GM23338 (cell line): ENCODE measurements at regions not wholly inside any gene's neighbourhood (a gene's known extent, or its start where the extent isn't known, plus 50 kb on each side); places are given as distances from the start of the nearest gene placed in this dataset.

ENCODE experiments used
- ATAC-seq: fragments of 200-7000 bp; cut with Tn5 transposase; 3 replicates; pipeline ENCODE4 v1.9.1; 2020
- DNase-seq: peaks from one replicate; pipeline ENCODE4 v3.0.0-alpha.2; 2015; ENCODE audit warnings: low spot score
- H2AFZ ChIP-seq: fragments of 200-600 bp; sonication (generic); 2 replicates; pipeline ENCODE4 v1.8.0; 2016; ENCODE audit warnings: antibody characterized with exemption, mild to moderate bottlenecking, moderate library complexity
- H3F3A ChIP-seq: fragments of 200-600 bp; sonication (generic); replicated peaks from 2 replicates; pipeline ENCODE4 v1.8.0; 2017; ENCODE audit warnings: antibody characterized with exemption, mixed run types, low read depth
- H3K27ac ChIP-seq: fragments of 200-600 bp; sonication (generic); 2 replicates; pipeline ENCODE4 v1.6.1; 2016; ENCODE audit warnings: low read depth
- H3K27me3 ChIP-seq: fragments of 200-600 bp; sonication (generic); 2 replicates; pipeline ENCODE4 v1.8.0; 2016; ENCODE audit warnings: mild to moderate bottlenecking, mixed run types, moderate library complexity; ENCODE audit not compliant: insufficient read depth
- H3K36me3 ChIP-seq: fragments of 200-600 bp; sonication (generic); 2 replicates; pipeline ENCODE4 v1.8.0; 2016; ENCODE audit warnings: mild to moderate bottlenecking; ENCODE audit not compliant: insufficient read depth
- H3K4me1 ChIP-seq: fragments of 200-600 bp; sonication (generic); 2 replicates; pipeline ENCODE4 v1.8.0; 2016; ENCODE audit warnings: mild to moderate bottlenecking, moderate library complexity; ENCODE audit not compliant: insufficient read depth
- H3K4me2 ChIP-seq: fragments of 200-600 bp; sonication (generic); 2 replicates; pipeline ENCODE4 v1.7.1; 2017; ENCODE audit warnings: mixed run types
- H3K4me3 ChIP-seq: fragments of 200-600 bp; sonication (generic); 2 replicates; pipeline ENCODE4 v1.6.1; 2016; ENCODE audit warnings: mixed run types
- H3K79me2 ChIP-seq: fragments of 200-600 bp; sonication (generic); replicated peaks from 2 replicates; pipeline ENCODE4 v1.8.0; 2017; ENCODE audit warnings: mild to moderate bottlenecking; ENCODE audit not compliant: insufficient read depth
- H3K9me2 ChIP-seq: fragments of 200-600 bp; sonication (generic); 2 replicates; pipeline ENCODE4 v1.8.0; 2017; ENCODE audit not compliant: insufficient read depth
- H4K20me1 ChIP-seq: fragments of 200-600 bp; sonication (generic); replicated peaks from 2 replicates; pipeline ENCODE4 v1.8.0; 2017; ENCODE audit warnings: mild to moderate bottlenecking; ENCODE audit not compliant: insufficient read depth
- H3K27ac Mint-ChIP-seq: 2 replicates; pipeline ENCODE4 v1.8.0; 2020; ENCODE audit warnings: inconsistent platforms, mild to moderate bottlenecking, moderate library complexity, mixed read lengths
- H3K27me3 Mint-ChIP-seq: 3 replicates; pipeline ENCODE4 v1.8.0; 2022; ENCODE audit warnings: low read depth, mild to moderate bottlenecking, moderate library complexity, mixed read lengths, inconsistent platforms; ENCODE audit not compliant: insufficient read depth, poor library complexity
- H3K36me3 Mint-ChIP-seq: 3 replicates; pipeline ENCODE4 v1.8.0; 2021; ENCODE audit warnings: low read depth, mild to moderate bottlenecking, inconsistent platforms, moderate library complexity, mixed read lengths
- H3K4me1 Mint-ChIP-seq: 3 replicates; pipeline ENCODE4 v1.8.0; 2020; ENCODE audit warnings: mild to moderate bottlenecking, inconsistent platforms, mixed read lengths
- H3K4me3 Mint-ChIP-seq: 3 replicates; pipeline ENCODE4 v1.8.0; 2021; ENCODE audit warnings: moderate library complexity, mild to moderate bottlenecking, inconsistent platforms, mixed read lengths
- H3K9me3 Mint-ChIP-seq: 3 replicates; pipeline ENCODE4 v1.8.0; 2020; ENCODE audit warnings: moderate library complexity, mild to moderate bottlenecking, inconsistent platforms, mixed read lengths
- CREB1 ChIP-seq: fragments of 250-450 bp; sonication (Bioruptor Pico); IDR thresholded peaks from 2 replicates; pipeline ENCODE4 v1.5.0; 2020; ENCODE audit warnings: low read depth, mild to moderate bottlenecking, moderate library complexity
- CTCF ChIP-seq, 2 experiments: fragments of 200-600 bp in 1 of 2; sonication (generic) in 1 of 2; conservative IDR thresholded peaks; 2 replicates each; pipeline versions ENCODE4 v1.5.1 to v1.6.1; 2016 to 2017; ENCODE audit warnings: antibody characterized with exemption in 2 of 2, low read depth in 2 of 2, mild to moderate bottlenecking in 2 of 2, moderate library complexity in 1 of 2
- ETS1 ChIP-seq: IDR thresholded peaks from 2 replicates; pipeline ENCODE4 v1.6.1; 2016; ENCODE audit warnings: antibody characterized with exemption
- EZH2 ChIP-seq: fragments of 200-600 bp; sonication (generic); IDR thresholded peaks from one replicate; pipeline ENCODE4 v1.8.0; 2017; ENCODE audit warnings: antibody characterized with exemption, mild to moderate bottlenecking, low read depth; ENCODE audit not compliant: unreplicated experiment
- EZH2phosphoT487 ChIP-seq: fragments of 200-600 bp; sonication (generic); IDR thresholded peaks from one replicate; pipeline ENCODE4 v1.8.1; 2018; ENCODE audit warnings: antibody characterized with exemption; ENCODE audit not compliant: unreplicated experiment
- JUNB ChIP-seq: IDR thresholded peaks from one replicate; pipeline ENCODE4 v1.6.1; 2016; ENCODE audit warnings: antibody characterized with exemption; ENCODE audit not compliant: unreplicated experiment
- NANOG ChIP-seq: IDR thresholded peaks from 2 replicates; pipeline ENCODE4 v1.6.1; 2016; ENCODE audit warnings: antibody characterized with exemption, borderline replicate concordance
- POLR2AphosphoS5 ChIP-seq: IDR thresholded peaks from 2 replicates; pipeline ENCODE4 v1.6.1; 2016; ENCODE audit warnings: antibody characterized with exemption, low read depth
- REST ChIP-seq: IDR thresholded peaks from one replicate; pipeline ENCODE4 v1.6.1; 2018; ENCODE audit warnings: antibody characterized with exemption; ENCODE audit not compliant: unreplicated experiment
- STAT1 ChIP-seq: IDR thresholded peaks from one replicate; pipeline ENCODE4 v1.6.1; 2016; ENCODE audit warnings: antibody characterized with exemption; ENCODE audit not compliant: unreplicated experiment
- ZNF114 ChIP-seq: fragments of 250-450 bp; sonication (Bioruptor Pico); IDR thresholded peaks from 2 replicates; pipeline ENCODE4 v1.5.0; 2020; ENCODE audit warnings: mild to moderate bottlenecking, moderate library complexity
- ZNF331 ChIP-seq: fragments of 250-450 bp; sonication (Bioruptor Pico); IDR thresholded peaks from 2 replicates; pipeline ENCODE4 v1.5.0; 2020; ENCODE audit warnings: low read depth, mild to moderate bottlenecking, moderate library complexity
- ZNF462 ChIP-seq: fragments of 250-450 bp; sonication (Bioruptor Pico); IDR thresholded peaks from 2 replicates; pipeline ENCODE4 v1.5.0; 2020; ENCODE audit warnings: mild to moderate bottlenecking, moderate library complexity

GRCh38 chr10:78873413-78873812 lies 195.4 kb upstream of the ZMIZ1 start:
- no peaks in the 10 kb centered on the region for H3K9me2 ChIP-seq

More at GRCh38 chr10:78873413-78873812, 195.4 kb upstream of the ZMIZ1 start:
- Histone ChIP-seq H3F3A (no peaks in the 10 kb centered on the region), H3K4me3 (no peak overlapping the region), H2AFZ (no peak overlapping the region), H3K4me1 (peaks cover 4% of the 10 kb centered on the region), H3K36me3 (no peaks in the 10 kb centered on the region), H3K27me3 (peaks cover 6% of the 10 kb centered on the region), H4K20me1 (no peaks in the 10 kb centered on the region), H3K79me2 (no peaks in the 10 kb centered on the region), H3K27ac (no peak overlapping the region), H3K4me2 (no peak overlapping the region)
- H3K4me3 Mint-ChIP-seq, result no peak overlapping the region
- H3K36me3 Mint-ChIP-seq, result no peaks in the 10 kb centered on the region
- TF ChIP-seq ETS1 (no peak), EZH2phosphoT487 (no peak), REST (no peak), CREB1 (CRISPR knock-in tag) (no peak), ZNF331 (no peak), POLR2AphosphoS5 (no peak), CTCF (conservative IDR thresholded peaks at IDR 0.05; ENCODE audit: low read depth in 2 of 2) (no peak), STAT1 (no peak), EZH2 (no peak), ZNF114 (CRISPR knock-in tag) (no peak), JUNB (no peak), NANOG (no peak), ZNF462 (CRISPR knock-in tag) (no peak)
- DNase-seq, result no peak
- ATAC-seq, result no peak
- no peaks in the 10 kb centered on the region for H3K9me3 Mint-ChIP-seq
- H3K4me1 Mint-ChIP-seq, result peaks cover 8% of the 10 kb centered on the region
- H3K27me3 Mint-ChIP-seq, result peaks cover 20% of the 10 kb centered on the region
- H3K27ac Mint-ChIP-seq, result no peak overlapping the region
